HEK293 (cell line): ENCODE measurements at regions not wholly inside any gene's neighbourhood (a gene's known extent, or its start where the extent isn't known, plus 50 kb on each side); places are given as distances from the start of the nearest gene placed in this dataset.

Experiments
- CTCF ChIA-PET: fragments of 350-600 bp; formaldehyde crosslinking; extraction: SDS; loops from one replicate; lab custom pipeline; 2021; ENCODE audit warnings: antibody characterized with exemption; lab: Yijun Ruan, JAX
- POLR2A ChIA-PET: fragments of 300-600 bp; formaldehyde crosslinking; extraction: SDS; loops from one replicate; lab custom pipeline; 2020; ENCODE audit warnings: antibody characterized with exemption, inconsistent platforms; lab: Yijun Ruan, JAX
- H3K27ac ChIP-seq: fragments of 200-500 bp; sonication (Bioruptor generic); 2 replicates; pipeline ENCODE4 v1.5.1; 2014; ENCODE audit warnings: low read depth, low read length, control low read depth, inconsistent platforms; ENCODE audit errors: extremely low read depth
- H3K36me3 ChIP-seq, 2 experiments: fragments of 200-500 bp in 1 of 2; sonication (Bioruptor generic) in 1 of 2; 1 replicate in 1 of 2; 2 replicates in 1 of 2; pipeline ENCODE4 v1.5.1; 2014 to 2017; ENCODE audit warnings: inconsistent platforms in 2 of 2, low read length in 2 of 2; ENCODE audit not compliant: control insufficient read depth in 2 of 2, insufficient read depth in 1 of 2
- H3K4me1 ChIP-seq: fragments of 200-500 bp; sonication (Bioruptor generic); 2 replicates; pipeline ENCODE4 v1.5.1; 2014; ENCODE audit warnings: mild to moderate bottlenecking, low read length, inconsistent platforms; ENCODE audit not compliant: control insufficient read depth, insufficient read depth
- H3K4me3 ChIP-seq: 2 replicates; pipeline ENCODE4 v1.5.1; 2011; ENCODE audit warnings: low read depth, mild to moderate bottlenecking, control low read depth, low read length, moderate library complexity
- H3K9me3 ChIP-seq: fragments of 200-500 bp; sonication (Bioruptor generic); 2 replicates; pipeline ENCODE4 v1.5.1; 2014; ENCODE audit warnings: low read depth, low read length, inconsistent platforms; ENCODE audit not compliant: control insufficient read depth, insufficient read depth
- HOXA7 ChIP-seq: sonication (generic); formaldehyde crosslinking; IDR thresholded peaks from 2 replicates; pipeline ENCODE4 v1.8.1; 2022; ENCODE audit warnings: missing genetic modification reagents, borderline replicate concordance
- KLF9 ChIP-seq: fragments of 450-650 bp; formaldehyde crosslinking; IDR thresholded peaks from 2 replicates; pipeline ENCODE4 v1.5.1; 2016; ENCODE audit warnings: missing biosample characterization, missing genetic modification characterization, low read depth
- PRDM1 ChIP-seq: fragments of 450-650 bp; formaldehyde crosslinking; IDR thresholded peaks from 2 replicates; pipeline ENCODE4; 2016; ENCODE audit warnings: missing biosample characterization, missing genetic modification characterization
- PRDM10 ChIP-seq: fragments of 450-650 bp; formaldehyde crosslinking; IDR thresholded peaks from 2 replicates; pipeline ENCODE4 v1.5.1; 2016; ENCODE audit warnings: missing biosample characterization, missing genetic modification characterization
- RBAK ChIP-seq: fragments of 450-650 bp; formaldehyde crosslinking; IDR thresholded peaks from 2 replicates; pipeline ENCODE4 v1.5.1; 2016; ENCODE audit warnings: missing biosample characterization, missing genetic modification characterization
- SP3 ChIP-seq: fragments of 450-650 bp; formaldehyde crosslinking; IDR thresholded peaks from 2 replicates; pipeline ENCODE4 v1.5.1; 2016; ENCODE audit warnings: missing biosample characterization, missing genetic modification characterization
- ZNF23 ChIP-seq: fragments of 450-650 bp; formaldehyde crosslinking; IDR thresholded peaks from 2 replicates; pipeline ENCODE4 v1.5.1; 2016; ENCODE audit warnings: missing biosample characterization, missing genetic modification characterization, borderline replicate concordance
- ZNF423 ChIP-seq: fragments of 450-650 bp; formaldehyde crosslinking; IDR thresholded peaks from 2 replicates; pipeline ENCODE4 v1.5.1; 2016; ENCODE audit warnings: missing biosample characterization, missing genetic modification characterization
- ZNF76 ChIP-seq: fragments of 450-650 bp; formaldehyde crosslinking; IDR thresholded peaks from 2 replicates; pipeline ENCODE4; 2016; ENCODE audit warnings: low read depth, missing biosample characterization, missing genetic modification characterization, borderline replicate concordance
- ZNF791 ChIP-seq: fragments of 450-650 bp; formaldehyde crosslinking; IDR thresholded peaks from 2 replicates; pipeline ENCODE4 v1.5.1; 2016; ENCODE audit warnings: missing biosample characterization, missing genetic modification characterization
- TF ChIP-seq, protein P1 (sequence below): fragments of 450-650 bp; formaldehyde crosslinking; IDR thresholded peaks from 2 replicates; pipeline ENCODE4 v1.5.1; 2016; ENCODE audit warnings: missing biosample characterization, missing genetic modification characterization
- TF ChIP-seq, protein P2 (sequence below): fragments of 450-650 bp; formaldehyde crosslinking; optimal IDR thresholded peaks from 2 replicates; pipeline ENCODE3; 2016; ENCODE audit warnings: missing biosample characterization, mild to moderate bottlenecking, missing genetic modification characterization

DNA sequence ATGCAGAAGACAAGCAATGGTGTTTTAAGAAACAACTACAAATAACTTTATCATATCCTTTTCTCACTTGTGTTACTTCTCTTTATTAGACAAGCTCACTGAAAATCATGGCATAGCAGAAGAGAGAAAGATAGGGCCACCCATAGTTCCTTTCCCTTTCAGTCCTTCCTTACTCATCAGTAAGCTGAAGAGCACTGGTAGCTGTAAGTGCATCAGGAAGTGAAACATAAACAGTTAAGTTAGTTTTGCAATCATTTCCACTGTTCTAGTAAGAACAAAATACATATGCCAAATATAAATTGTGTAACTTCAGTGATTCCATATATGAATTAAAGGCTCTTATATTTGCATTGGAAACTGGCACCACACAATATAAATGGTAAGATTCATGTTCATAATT lies 220.1 kb downstream of the HACE1 start:
- no peak overlapping the region for H3K27ac ChIP-seq

GRCh38 chr6:104638841-104639290 lies 220.9 kb downstream of the HACE1 start:
- POLR2A ChIA-PET = no interaction called here
- TF ChIP-seq ZNF423 (tag by site-specific recombination) = no peak
- no peak for TF ChIP-seq HOXA7 (CRISPR knock-in tag)
- TF ChIP-seq ZNF23 = no peak
- TF ChIP-seq PRDM1 = no peak
- no peak for TF ChIP-seq ZNF76 (tag by site-specific recombination)
- TF ChIP-seq, protein P1, sequence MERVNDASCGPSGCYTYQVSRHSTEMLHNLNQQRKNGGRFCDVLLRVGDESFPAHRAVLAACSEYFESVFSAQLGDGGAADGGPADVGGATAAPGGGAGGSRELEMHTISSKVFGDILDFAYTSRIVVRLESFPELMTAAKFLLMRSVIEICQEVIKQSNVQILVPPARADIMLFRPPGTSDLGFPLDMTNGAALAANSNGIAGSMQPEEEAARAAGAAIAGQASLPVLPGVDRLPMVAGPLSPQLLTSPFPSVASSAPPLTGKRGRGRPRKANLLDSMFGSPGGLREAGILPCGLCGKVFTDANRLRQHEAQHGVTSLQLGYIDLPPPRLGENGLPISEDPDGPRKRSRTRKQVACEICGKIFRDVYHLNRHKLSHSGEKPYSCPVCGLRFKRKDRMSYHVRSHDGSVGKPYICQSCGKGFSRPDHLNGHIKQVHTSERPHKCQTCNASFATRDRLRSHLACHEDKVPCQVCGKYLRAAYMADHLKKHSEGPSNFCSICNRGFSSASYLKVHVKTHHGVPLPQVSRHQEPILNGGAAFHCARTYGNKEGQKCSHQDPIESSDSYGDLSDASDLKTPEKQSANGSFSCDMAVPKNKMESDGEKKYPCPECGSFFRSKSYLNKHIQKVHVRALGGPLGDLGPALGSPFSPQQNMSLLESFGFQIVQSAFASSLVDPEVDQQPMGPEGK (tag by site-specific recombination) = no peak
- TF ChIP-seq SP3 = no peak
- CTCF ChIA-PET = interaction anchor here (0.6 to 0.7 kb wide), 2 partner anchors 28 to 136 kb away, joined by 3 read pairs; no protein-coding TSS in a partner anchor
- Histone ChIP-seq H3K36me3 (no peaks in the 10 kb centered on the region), H3K4me3 (no peak overlapping the region), H3K4me1 (0 out of 2 replicates have a peak, but pooled peaks cover 1% of the 10 kb centered on the region), H3K9me3 (no peaks in the 10 kb centered on the region), H3K27ac (no peak overlapping the region)

More for the DNA sequence above, 220.1 kb downstream of the HACE1 start:
- H3K4me3 ChIP-seq = no peak overlapping the region
- TF ChIP-seq RBAK (tag by site-specific recombination) (no peak), PRDM10 (no peak)
- TF ChIP-seq, protein P2, sequence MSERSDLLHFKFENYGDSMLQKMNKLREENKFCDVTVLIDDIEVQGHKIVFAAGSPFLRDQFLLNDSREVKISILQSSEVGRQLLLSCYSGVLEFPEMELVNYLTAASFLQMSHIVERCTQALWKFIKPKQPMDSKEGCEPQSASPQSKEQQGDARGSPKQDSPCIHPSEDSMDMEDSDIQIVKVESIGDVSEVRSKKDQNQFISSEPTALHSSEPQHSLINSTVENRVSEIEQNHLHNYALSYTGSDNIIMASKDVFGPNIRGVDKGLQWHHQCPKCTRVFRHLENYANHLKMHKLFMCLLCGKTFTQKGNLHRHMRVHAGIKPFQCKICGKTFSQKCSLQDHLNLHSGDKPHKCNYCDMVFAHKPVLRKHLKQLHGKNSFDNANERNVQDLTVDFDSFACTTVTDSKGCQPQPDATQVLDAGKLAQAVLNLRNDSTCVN = no peak
- TF ChIP-seq, all 188 proteins: peak for 0
- Histone ChIP-seq H3K36me3 (no peaks in the 10 kb centered on the region), H3K9me3 (no peaks in the 10 kb centered on the region), H3K4me1 (peaks cover 5% of the 10 kb centered on the region; the same call in 1 of the 2 replicates)
- ChIA-PET CTCF (interaction anchor here (0.7 kb wide), 1 partner anchor 27 kb away, joined by 3 read pairs; no protein-coding TSS in a partner anchor), POLR2A (no interaction called here)

DNA sequence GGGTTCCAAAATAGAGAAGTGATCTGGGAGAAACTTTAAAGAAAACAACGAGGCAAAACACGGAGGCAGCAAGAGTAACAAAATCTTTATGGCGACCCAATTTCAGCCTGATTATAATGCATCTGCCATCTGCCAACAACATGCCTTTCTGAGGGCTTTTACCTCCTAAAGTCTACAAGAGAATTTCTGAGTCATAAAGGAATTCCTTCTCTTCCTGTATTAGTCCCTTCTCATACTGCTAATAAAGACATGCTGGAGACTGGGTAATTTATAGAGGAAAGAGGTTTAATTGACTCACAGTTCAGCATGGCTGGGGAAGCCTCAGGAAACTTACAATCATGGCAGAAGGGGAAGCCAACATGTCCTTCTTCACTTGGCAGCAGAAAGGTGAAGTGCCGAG lies 226.6 kb downstream of the HACE1 start:
- CTCF ChIA-PET = no interaction called here
- TF ChIP-seq KLF9 (tag by site-specific recombination) (no peak), ZNF791 (no peak)
- no peak overlapping the region for H3K4me3 ChIP-seq
- POLR2A ChIA-PET = no interaction called here
- no peak overlapping the region for H3K27ac ChIP-seq
- H3K4me1 ChIP-seq = no peaks in the 10 kb centered on the region
- H3K9me3 ChIP-seq = no peaks in the 10 kb centered on the region
- no peaks in the 10 kb centered on the region for H3K36me3 ChIP-seq
